ENCODE measurements at regions not wholly inside any gene's neighbourhood (a gene's known extent, or its start where the extent isn't known, plus 50 kb on each side); places are given as distances from the start of the nearest gene placed in this dataset.

DNA sequence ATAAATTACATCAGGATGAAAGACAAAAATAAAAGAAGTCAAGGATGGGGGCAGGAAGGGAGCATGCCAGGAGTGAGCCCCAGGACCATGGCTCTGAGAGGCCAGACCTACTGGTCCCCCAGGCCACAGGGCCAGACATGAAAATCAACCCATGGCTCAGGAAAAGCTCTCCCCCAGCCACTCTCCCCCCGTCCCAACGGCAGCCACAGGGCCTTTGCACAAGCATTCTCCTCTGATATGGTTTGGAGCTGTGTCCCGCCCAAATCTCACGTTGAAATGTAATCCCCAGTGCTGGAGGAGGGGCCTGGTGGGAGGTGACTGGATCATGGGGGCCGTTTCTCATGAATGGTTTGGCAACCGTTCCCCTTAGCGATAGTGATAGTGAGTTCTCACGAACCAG, 80.8 kb upstream of the ANO1 start:
- H3K36me3 ChIP-seq, result no peaks in the 10 kb centered on the region
- DNase-seq (no peak), ATAC-seq (no peak)
- no peaks in the 10 kb centered on the region for H3K27me3 ChIP-seq
- TF ChIP-seq, protein P1, sequence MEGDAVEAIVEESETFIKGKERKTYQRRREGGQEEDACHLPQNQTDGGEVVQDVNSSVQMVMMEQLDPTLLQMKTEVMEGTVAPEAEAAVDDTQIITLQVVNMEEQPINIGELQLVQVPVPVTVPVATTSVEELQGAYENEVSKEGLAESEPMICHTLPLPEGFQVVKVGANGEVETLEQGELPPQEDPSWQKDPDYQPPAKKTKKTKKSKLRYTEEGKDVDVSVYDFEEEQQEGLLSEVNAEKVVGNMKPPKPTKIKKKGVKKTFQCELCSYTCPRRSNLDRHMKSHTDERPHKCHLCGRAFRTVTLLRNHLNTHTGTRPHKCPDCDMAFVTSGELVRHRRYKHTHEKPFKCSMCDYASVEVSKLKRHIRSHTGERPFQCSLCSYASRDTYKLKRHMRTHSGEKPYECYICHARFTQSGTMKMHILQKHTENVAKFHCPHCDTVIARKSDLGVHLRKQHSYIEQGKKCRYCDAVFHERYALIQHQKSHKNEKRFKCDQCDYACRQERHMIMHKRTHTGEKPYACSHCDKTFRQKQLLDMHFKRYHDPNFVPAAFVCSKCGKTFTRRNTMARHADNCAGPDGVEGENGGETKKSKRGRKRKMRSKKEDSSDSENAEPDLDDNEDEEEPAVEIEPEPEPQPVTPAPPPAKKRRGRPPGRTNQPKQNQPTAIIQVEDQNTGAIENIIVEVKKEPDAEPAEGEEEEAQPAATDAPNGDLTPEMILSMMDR (IDR thresholded peaks at IDR 0.05), result no peak
- H3K27ac ChIP-seq, result no peak overlapping the region
- peaks cover 0 to 4% of the 10 kb centered on the region in 2 donors for H3K9me3 ChIP-seq
- intact Hi-C loops (cut with DNase I), result no loop called here
- H3K4me3 ChIP-seq, result no peak overlapping the region
- H3K4me1 ChIP-seq, result no peaks in the 10 kb centered on the region

DNA sequence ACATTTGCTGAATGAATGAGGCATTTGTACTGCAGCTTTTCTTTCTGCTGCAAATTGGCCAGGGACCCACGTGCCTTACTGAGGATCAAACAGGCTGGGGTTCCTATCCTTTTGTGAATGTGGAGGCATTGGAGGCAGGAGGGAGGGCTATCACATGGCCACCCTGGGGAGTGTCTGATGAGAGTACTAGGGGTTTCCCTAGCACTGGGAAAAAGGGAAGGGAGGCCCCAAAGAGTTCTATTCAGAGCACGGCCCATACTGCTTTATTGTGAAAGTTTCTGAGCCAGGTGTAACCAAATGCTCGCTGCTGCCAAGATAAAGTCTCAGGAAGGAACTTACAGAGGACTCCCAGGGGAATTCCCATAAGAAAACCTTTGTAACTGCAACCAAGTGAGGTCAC, 78.4 kb upstream of the ANO1 start:
- no peak for ATAC-seq
- TF ChIP-seq, protein P1 (IDR thresholded peaks at IDR 0.05), result no peak
- Histone ChIP-seq H3K27me3 (no peaks in the 10 kb centered on the region), H3K27ac (no peak overlapping the region), H3K9me3 (peaks cover 0 to 2% of the 10 kb centered on the region in 2 donors), H3K36me3 (no peaks in the 10 kb centered on the region), H3K4me3 (no peak overlapping the region), H3K4me1 (no peaks in the 10 kb centered on the region)
- no peak for DNase-seq
- intact Hi-C loops (cut with DNase I), result no loop called here

DNA sequence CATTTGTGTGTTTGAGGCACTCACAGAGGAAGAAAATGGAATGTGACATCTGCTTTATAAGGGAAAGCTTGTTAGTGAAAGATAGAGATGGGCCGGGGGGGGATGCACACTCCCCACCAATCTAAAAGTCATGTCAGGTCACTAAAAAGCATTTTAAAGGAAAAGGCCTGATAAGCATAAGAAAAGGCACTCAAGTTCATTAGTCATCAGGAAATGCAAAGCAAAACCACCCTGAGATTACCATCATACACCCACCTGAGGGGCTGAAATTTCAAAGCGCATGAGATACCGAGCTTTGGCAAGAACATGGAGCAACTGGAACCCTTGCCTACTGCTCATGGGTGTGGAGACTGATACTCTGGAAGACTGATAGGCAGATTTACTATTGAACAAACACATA, 77.9 kb upstream of the ANO1 start:
- Histone ChIP-seq H3K4me3 (no peak overlapping the region), H3K27ac (no peak overlapping the region), H3K27me3 (no peaks in the 10 kb centered on the region), H3K4me1 (no peaks in the 10 kb centered on the region), H3K9me3 (peaks cover 0 to under 1% of the 10 kb centered on the region in 2 donors), H3K36me3 (no peaks in the 10 kb centered on the region)
- ATAC-seq (no peak), DNase-seq (no peak)
- TF ChIP-seq, protein P1 (IDR thresholded peaks at IDR 0.05), result no peak
- intact Hi-C loops (cut with DNase I), result no loop called here

DNA sequence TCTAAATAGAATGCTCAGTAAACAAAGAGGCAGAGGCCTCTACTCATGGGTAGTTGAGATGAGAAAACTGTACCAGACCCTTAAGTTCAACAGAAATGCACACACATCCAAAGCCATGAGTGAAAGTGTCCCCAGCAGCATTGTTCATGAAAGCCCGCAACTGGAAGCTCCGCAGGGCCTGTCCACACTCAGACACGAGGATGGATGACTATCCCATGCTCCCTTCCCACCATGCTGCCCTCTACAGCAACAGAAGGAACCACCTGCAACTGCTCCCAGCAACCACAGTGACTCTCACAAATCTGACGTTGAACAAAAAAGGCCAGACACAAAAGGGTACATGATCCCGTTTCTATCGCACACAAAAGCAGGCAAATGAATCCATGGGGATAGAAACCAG, 76.9 kb upstream of the ANO1 start:
- TF ChIP-seq, protein P1 (IDR thresholded peaks at IDR 0.05), result no peak
- no peak overlapping the region for H3K4me3 ChIP-seq
- H3K36me3 ChIP-seq, result no peaks in the 10 kb centered on the region
- H3K27ac ChIP-seq, result no peak overlapping the region
- no peaks in the 10 kb centered on the region for H3K27me3 ChIP-seq
- no peak for DNase-seq
- H3K4me1 ChIP-seq, result no peaks in the 10 kb centered on the region
- ATAC-seq, result no peak
- no peaks in the 10 kb centered on the region for H3K9me3 ChIP-seq
- intact Hi-C loops (cut with DNase I), result no loop called here

DNA sequence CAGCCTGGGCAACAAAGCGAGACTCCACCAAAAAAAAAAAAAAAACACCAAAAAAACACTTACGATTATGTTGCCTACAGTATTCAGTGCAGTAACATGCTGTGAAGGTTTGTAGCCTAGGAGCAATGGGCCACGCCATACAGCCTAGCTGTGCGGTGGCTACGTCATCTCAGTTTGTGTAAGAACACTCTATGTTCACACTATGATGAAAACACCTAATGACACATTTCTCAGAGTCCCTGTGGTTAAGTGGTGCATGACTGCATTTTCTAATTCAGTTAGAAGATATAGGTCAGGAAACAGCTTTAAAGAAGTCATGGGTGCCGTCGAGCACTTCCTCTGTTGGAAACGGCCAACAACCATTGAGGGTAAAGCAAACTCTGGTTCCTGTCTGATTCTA, 75.7 kb upstream of the ANO1 start:
- Histone ChIP-seq H3K9me3 (no peaks in the 10 kb centered on the region), H3K27me3 (no peaks in the 10 kb centered on the region), H3K27ac (no peak overlapping the region), H3K4me3 (no peak overlapping the region), H3K4me1 (no peaks in the 10 kb centered on the region), H3K36me3 (no peaks in the 10 kb centered on the region)
- intact Hi-C loops (cut with DNase I), result no loop called here
- TF ChIP-seq, protein P1 (IDR thresholded peaks at IDR 0.05), result no peak
- no peak for ATAC-seq
- DNase-seq, result no peak

Measured in left lung (tissue), 4 donors.